OCI-LY3 (cell line): ENCODE measurements at regions not wholly inside any gene's neighbourhood (a gene's known extent, or its start where the extent isn't known, plus 50 kb on each side); places are given as distances from the start of the nearest gene placed in this dataset.

ENCODE experiments used
- H2AFZ ChIP-seq: fragments of 200-600, 300-600 bp; shearing (Covaris generic); 2 replicates; pipeline ENCODE4 v1.6.0; 2014; ENCODE audit warnings: antibody characterized with exemption, low read depth, low read length
- H3K27ac ChIP-seq: fragments of 200-600, 300-600 bp; sonication (generic); 2 replicates; pipeline ENCODE4 v1.5.1; 2014; ENCODE audit warnings: mild to moderate bottlenecking, low read length, moderate library complexity, mixed read lengths
- H3K27me3 ChIP-seq: fragments of 200-600, 300-600 bp; sonication (generic); 2 replicates; pipeline ENCODE4 v1.6.1; 2014; ENCODE audit warnings: low read depth, low read length, mixed read lengths
- H3K36me3 ChIP-seq: fragments of 200-600, 300-600 bp; sonication (generic); replicated peaks from 2 replicates; pipeline ENCODE3; 2014; ENCODE audit warnings: low read depth, low read length, mixed read lengths
- H3K4me1 ChIP-seq: fragments of 300-600, 200-600 bp; sonication (generic); 2 replicates; pipeline ENCODE4 v1.6.1; 2014; ENCODE audit warnings: low read length, mixed read lengths
- H3K4me2 ChIP-seq: fragments of 200-600, 300-600 bp; sonication (generic); 2 replicates; pipeline ENCODE4 v1.6.1; 2014; ENCODE audit warnings: low read length, mixed read lengths
- H3K4me3 ChIP-seq: fragments of 300-600, 200-600 bp; sonication (generic); 2 replicates; pipeline ENCODE4 v1.5.1; 2014; ENCODE audit warnings: antibody characterized with exemption, mild to moderate bottlenecking, low read length, moderate library complexity
- H3K79me2 ChIP-seq: fragments of 300-600, 200-600 bp; shearing (Covaris generic); 2 replicates; pipeline ENCODE4 v1.6.1; 2014; ENCODE audit warnings: mild to moderate bottlenecking, low read length, mixed read lengths
- H3K9ac ChIP-seq: fragments of 300-600, 200-600 bp; shearing (Covaris generic); 2 replicates; pipeline ENCODE4 v1.6.0; 2014; ENCODE audit warnings: mild to moderate bottlenecking, low read length, moderate library complexity
- H3K9me3 ChIP-seq: fragments of 200-600, 300-600 bp; shearing (Covaris generic); 2 replicates; pipeline ENCODE4 v1.6.1; 2014; ENCODE audit warnings: low read length, mixed read lengths; ENCODE audit not compliant: insufficient read depth
- H4K20me1 ChIP-seq: fragments of 200-600, 300-600 bp; sonication (generic); 2 replicates; pipeline ENCODE4 v1.6.1; 2016; ENCODE audit warnings: low read length, mixed read lengths; ENCODE audit not compliant: insufficient read depth
- EZH2phosphoT487 ChIP-seq: fragments of 200-600 bp; shearing (Covaris generic); IDR thresholded peaks from 2 replicates; pipeline ENCODE4 v1.6.1; 2018; ENCODE audit warnings: antibody characterized with exemption, mixed run types, low read depth
- TF ChIP-seq, protein P1 (sequence below): fragments of 200-600, 300-600 bp; sonication (generic); IDR thresholded peaks from 2 replicates; pipeline ENCODE4 v1.5.1; 2014; ENCODE audit warnings: antibody characterized with exemption, low read length, low read depth

GRCh38 chr6:126914172-126914571 is 204.3 kb upstream of the RSPO3 start:
- H4K20me1 ChIP-seq = no peaks in the 10 kb centered on the region
- H3K27ac ChIP-seq = no peak overlapping the region
- H3K4me3 ChIP-seq = no peak overlapping the region
- no peak overlapping the region for H3K4me2 ChIP-seq
- no peaks in the 10 kb centered on the region for H3K27me3 ChIP-seq
- no peak overlapping the region for H3K9ac ChIP-seq
- no peaks in the 10 kb centered on the region for H3K9me3 ChIP-seq
- H3K79me2 ChIP-seq = no peaks in the 10 kb centered on the region
- no peak overlapping the region for H2AFZ ChIP-seq
- TF ChIP-seq EZH2phosphoT487 = no peak
- TF ChIP-seq, protein P1, sequence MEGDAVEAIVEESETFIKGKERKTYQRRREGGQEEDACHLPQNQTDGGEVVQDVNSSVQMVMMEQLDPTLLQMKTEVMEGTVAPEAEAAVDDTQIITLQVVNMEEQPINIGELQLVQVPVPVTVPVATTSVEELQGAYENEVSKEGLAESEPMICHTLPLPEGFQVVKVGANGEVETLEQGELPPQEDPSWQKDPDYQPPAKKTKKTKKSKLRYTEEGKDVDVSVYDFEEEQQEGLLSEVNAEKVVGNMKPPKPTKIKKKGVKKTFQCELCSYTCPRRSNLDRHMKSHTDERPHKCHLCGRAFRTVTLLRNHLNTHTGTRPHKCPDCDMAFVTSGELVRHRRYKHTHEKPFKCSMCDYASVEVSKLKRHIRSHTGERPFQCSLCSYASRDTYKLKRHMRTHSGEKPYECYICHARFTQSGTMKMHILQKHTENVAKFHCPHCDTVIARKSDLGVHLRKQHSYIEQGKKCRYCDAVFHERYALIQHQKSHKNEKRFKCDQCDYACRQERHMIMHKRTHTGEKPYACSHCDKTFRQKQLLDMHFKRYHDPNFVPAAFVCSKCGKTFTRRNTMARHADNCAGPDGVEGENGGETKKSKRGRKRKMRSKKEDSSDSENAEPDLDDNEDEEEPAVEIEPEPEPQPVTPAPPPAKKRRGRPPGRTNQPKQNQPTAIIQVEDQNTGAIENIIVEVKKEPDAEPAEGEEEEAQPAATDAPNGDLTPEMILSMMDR = no peak
- no peaks in the 10 kb centered on the region for H3K36me3 ChIP-seq
- H3K4me1 ChIP-seq = no peaks in the 10 kb centered on the region

GRCh38 chr6:126914801-126915200 is 203.7 kb upstream of the RSPO3 start:
- Histone ChIP-seq H3K9me3 (no peaks in the 10 kb centered on the region), H3K4me3 (no peak overlapping the region), H3K4me2 (no peak overlapping the region), H2AFZ (no peak overlapping the region), H4K20me1 (no peaks in the 10 kb centered on the region), H3K36me3 (no peaks in the 10 kb centered on the region), H3K27ac (no peak overlapping the region), H3K9ac (no peak overlapping the region), H3K27me3 (no peaks in the 10 kb centered on the region), H3K79me2 (no peaks in the 10 kb centered on the region), H3K4me1 (no peaks in the 10 kb centered on the region)
- TF ChIP-seq, protein P1 = no peak
- TF ChIP-seq EZH2phosphoT487 = no peak

GRCh38 chr6:126919947-126920346 is 198.5 kb upstream of the RSPO3 start:
- H2AFZ ChIP-seq = no peak overlapping the region
- H3K27ac ChIP-seq = no peak overlapping the region
- H3K27me3 ChIP-seq = no peaks in the 10 kb centered on the region
- no peaks in the 10 kb centered on the region for H3K4me1 ChIP-seq
- no peak overlapping the region for H3K4me2 ChIP-seq
- TF ChIP-seq EZH2phosphoT487 = no peak
- TF ChIP-seq, protein P1 = no peak
- H3K9me3 ChIP-seq = no peaks in the 10 kb centered on the region
- no peaks in the 10 kb centered on the region for H3K79me2 ChIP-seq
- no peak overlapping the region for H3K4me3 ChIP-seq
- no peaks in the 10 kb centered on the region for H4K20me1 ChIP-seq
- no peak overlapping the region for H3K9ac ChIP-seq
- no peaks in the 10 kb centered on the region for H3K36me3 ChIP-seq

- Histone ChIP-seq H3K36me3 (no peaks in the 10 kb centered on the region), H2AFZ (no peak overlapping the region), H3K27ac (no peak overlapping the region), H4K20me1 (no peaks in the 10 kb centered on the region), H3K4me3 (no peak overlapping the region), H3K9ac (no peak overlapping the region), H3K4me2 (no peak overlapping the region), H3K27me3 (no peaks in the 10 kb centered on the region), H3K79me2 (no peaks in the 10 kb centered on the region), H3K9me3 (no peaks in the 10 kb centered on the region), H3K4me1 (no peaks in the 10 kb centered on the region)
- no peak for TF ChIP-seq EZH2phosphoT487
- TF ChIP-seq, protein P1 = no peak
These were observed 194.7 kb upstream of the RSPO3 start for GRCh38 chr6:126923807-126924206.
